CD8-positive, alpha-beta memory T cell (primary cell): ENCODE measurements at regions not wholly inside any gene's neighbourhood (a gene's known extent, or its start where the extent isn't known, plus 50 kb on each side); places are given as distances from the start of the nearest gene placed in this dataset.
"Not testable (repeated sequence)": the region's sequence is repeated elsewhere in the genome, so short reads cannot be mapped to it uniquely, and the experiment has no call there.

Experiments used
- CTCF ChIA-PET: fragments of 350-600 bp; sonication (Branson Sonifier 250); formaldehyde crosslinking; loops from one replicate; lab custom pipeline; 2021; ENCODE audit warnings: antibody characterized with exemption; lab: Charles Lee
- POLR2A ChIA-PET: fragments of 350-600 bp; sonication (Branson Sonifier 250); formaldehyde crosslinking; loops from one replicate; lab custom pipeline; 2021; ENCODE audit warnings: antibody characterized with exemption; lab: Charles Lee
- DNase-seq, 5 donors: peaks; one replicate each; pipeline versions ENCODE4 v3.0.0 to v3.0.0-alpha.2; 2020 to 2022; ENCODE audit warnings: mixed read lengths in 1 of 5
- H3K27ac ChIP-seq: one replicate; pipeline ENCODE4 v1.7.0; 2013; ENCODE audit warnings: low read depth, mild to moderate bottlenecking, low read length, moderate library complexity
- H3K27me3 ChIP-seq: 2 replicates; pipeline ENCODE4 v1.7.0; 2013; ENCODE audit warnings: low read length, mild to moderate bottlenecking; ENCODE audit not compliant: insufficient read depth, poor library complexity, severe bottlenecking
- H3K36me3 ChIP-seq: 2 replicates; pipeline ENCODE4 v1.7.0; 2013; ENCODE audit warnings: mild to moderate bottlenecking, low read length, moderate library complexity; ENCODE audit not compliant: insufficient read depth
- H3K4me1 ChIP-seq: 2 replicates; pipeline ENCODE4 v1.7.0; 2013; ENCODE audit warnings: mild to moderate bottlenecking, low read length, moderate library complexity; ENCODE audit not compliant: insufficient read depth
- H3K4me3 ChIP-seq: 2 replicates; pipeline ENCODE4 v1.7.0; 2013; ENCODE audit warnings: mild to moderate bottlenecking, low read length
- H3K9me3 ChIP-seq: 2 replicates; pipeline ENCODE4 v1.7.0; 2013; ENCODE audit warnings: mild to moderate bottlenecking, low read length
- H3K27ac Mint-ChIP-seq, 8 donors: one replicate each; pipeline ENCODE4 v1.8.0; 2020 to 2021; ENCODE audit warnings: mixed read lengths in 8 of 8, mild to moderate bottlenecking in 6 of 8, inconsistent platforms in 3 of 8, moderate library complexity in 3 of 8
- H3K27me3 Mint-ChIP-seq, 2 donors: one replicate each; pipeline ENCODE4 v1.8.0; 2020 to 2021; ENCODE audit warnings: mixed read lengths in 2 of 2, mild to moderate bottlenecking in 1 of 2, moderate library complexity in 1 of 2
- H3K36me3 Mint-ChIP-seq, 3 donors: one replicate each; pipeline ENCODE4 v1.8.0; 2020 to 2021; ENCODE audit warnings: mixed read lengths in 3 of 3, inconsistent platforms in 1 of 3, mild to moderate bottlenecking in 1 of 3
- H3K4me1 Mint-ChIP-seq, 3 donors: one replicate each; pipeline ENCODE4 v1.8.0; 2020 to 2021; ENCODE audit warnings: mixed read lengths in 3 of 3, inconsistent platforms in 1 of 3, mild to moderate bottlenecking in 1 of 3
- H3K4me3 Mint-ChIP-seq, 7 donors: one replicate each; pipeline ENCODE4 v1.8.0; 2020 to 2021; ENCODE audit warnings: mixed read lengths in 7 of 7, mild to moderate bottlenecking in 6 of 7, moderate library complexity in 4 of 7, inconsistent platforms in 2 of 7
- H3K9me3 Mint-ChIP-seq, 5 donors: one replicate each; pipeline ENCODE4 v1.8.0; 2020 to 2022; ENCODE audit warnings: mixed read lengths in 5 of 5, mild to moderate bottlenecking in 3 of 5, moderate library complexity in 2 of 5, inconsistent platforms in 1 of 5

- H3K4me1 Mint-ChIP-seq = no peaks in the 10 kb centered on the region
- ChIA-PET CTCF (no interaction called here), POLR2A (no interaction called here)
- Histone ChIP-seq H3K4me3 (no peak overlapping the region), H3K4me1 (no peaks in the 10 kb centered on the region), H3K27me3 (no peaks in the 10 kb centered on the region), H3K27ac (no peak overlapping the region), H3K36me3 (no peaks in the 10 kb centered on the region), H3K9me3 (no peaks in the 10 kb centered on the region)
- no peak overlapping the region for H3K4me3 Mint-ChIP-seq
- H3K9me3 Mint-ChIP-seq = peaks cover 0 to 6% (median 3%) of the 10 kb centered on the region in 5 donors
- H3K27me3 Mint-ChIP-seq = peaks cover 3 to 8% of the 10 kb centered on the region in 2 donors
- no peaks in the 10 kb centered on the region for H3K36me3 Mint-ChIP-seq
- no peak for DNase-seq
- no peak overlapping the region for H3K27ac Mint-ChIP-seq
These were observed 620.5 kb upstream of the LRRN3 start for GRCh38 chr7:110470420-110470819.

- H3K36me3 ChIP-seq, H3K27ac Mint-ChIP-seq, CTCF ChIA-PET, POLR2A ChIA-PET, H3K27ac ChIP-seq, H3K27me3 ChIP-seq, H3K9me3 ChIP-seq, H3K4me1 Mint-ChIP-seq, H3K36me3 Mint-ChIP-seq, H3K4me1 ChIP-seq, H3K4me3 Mint-ChIP-seq, H3K4me3 ChIP-seq, DNase-seq, H3K27me3 Mint-ChIP-seq: not testable (repeated sequence)
- peaks cover 0 to 10% (median 3%) of the 10 kb centered on the region in 5 donors for H3K9me3 Mint-ChIP-seq
These were observed 618.5 kb upstream of the LRRN3 start for GRCh38 chr7:110472419-110472818.

- Histone ChIP-seq H3K36me3 (no peaks in the 10 kb centered on the region), H3K4me3 (no peak overlapping the region), H3K27me3 (no peaks in the 10 kb centered on the region), H3K4me1 (no peaks in the 10 kb centered on the region), H3K9me3 (no peaks in the 10 kb centered on the region), H3K27ac (no peak overlapping the region)
- CTCF ChIA-PET = no interaction called here
- POLR2A ChIA-PET = no interaction called here
- peaks cover 6 to 21% (median 17%) of the 10 kb centered on the region in 5 donors for H3K9me3 Mint-ChIP-seq
- DNase-seq = no peak
- no peaks in the 10 kb centered on the region for H3K36me3 Mint-ChIP-seq
- no peak overlapping the region for H3K27ac Mint-ChIP-seq
- H3K27me3 Mint-ChIP-seq = no peaks in the 10 kb centered on the region
- no peak overlapping the region for H3K4me3 Mint-ChIP-seq
- no peaks in the 10 kb centered on the region for H3K4me1 Mint-ChIP-seq
These were observed 610.0 kb upstream of the LRRN3 start for GRCh38 chr7:110480964-110481363.

GRCh38 chr7:110483553-110483952 is 607.4 kb upstream of the LRRN3 start:
- CTCF ChIA-PET = no interaction called here
- Mint-ChIP-seq H3K9me3 (peaks cover 6 to 21% (median 15%) of the 10 kb centered on the region in 5 donors), H3K36me3 (no peaks in the 10 kb centered on the region), H3K4me1 (no peaks in the 10 kb centered on the region), H3K27me3 (no peaks in the 10 kb centered on the region), H3K27ac (no peak overlapping the region), H3K4me3 (no peak overlapping the region)
- Histone ChIP-seq H3K27ac (no peak overlapping the region), H3K4me3 (no peak overlapping the region), H3K4me1 (no peaks in the 10 kb centered on the region), H3K9me3 (no peaks in the 10 kb centered on the region), H3K27me3 (no peaks in the 10 kb centered on the region), H3K36me3 (no peaks in the 10 kb centered on the region)
- no peak for DNase-seq
- POLR2A ChIA-PET = no interaction called here

- ChIA-PET POLR2A (no interaction called here), CTCF (no interaction called here)
- H3K36me3 Mint-ChIP-seq = no peaks in the 10 kb centered on the region
- H3K36me3 ChIP-seq = no peaks in the 10 kb centered on the region
- H3K27ac Mint-ChIP-seq = no peak overlapping the region
- no peaks in the 10 kb centered on the region for H3K27me3 ChIP-seq
- H3K27ac ChIP-seq = no peak overlapping the region
- peaks cover 6 to 16% (median 15%) of the 10 kb centered on the region in 5 donors for H3K9me3 Mint-ChIP-seq
- no peaks in the 10 kb centered on the region for H3K9me3 ChIP-seq
- H3K4me3 Mint-ChIP-seq = no peak overlapping the region
- H3K27me3 Mint-ChIP-seq = no peaks in the 10 kb centered on the region
- H3K4me3 ChIP-seq = no peak overlapping the region
- no peaks in the 10 kb centered on the region for H3K4me1 ChIP-seq
- H3K4me1 Mint-ChIP-seq = no peaks in the 10 kb centered on the region
- no peak for DNase-seq
These were observed 606.6 kb upstream of the LRRN3 start for GRCh38 chr7:110484356-110484755.

GRCh38 chr7:110486549-110486948 is 604.4 kb upstream of the LRRN3 start:
- Histone ChIP-seq H3K36me3 (no peaks in the 10 kb centered on the region), H3K9me3 (no peaks in the 10 kb centered on the region), H3K27ac (no peak overlapping the region), H3K4me1 (no peaks in the 10 kb centered on the region), H3K4me3 (no peak overlapping the region), H3K27me3 (no peaks in the 10 kb centered on the region)
- POLR2A ChIA-PET = no interaction called here
- Mint-ChIP-seq H3K27ac (no peak overlapping the region), H3K27me3 (no peaks in the 10 kb centered on the region), H3K9me3 (peaks cover 3 to 11% (median 7%) of the 10 kb centered on the region in 5 donors), H3K4me1 (no peaks in the 10 kb centered on the region), H3K36me3 (no peaks in the 10 kb centered on the region), H3K4me3 (no peak overlapping the region)
- CTCF ChIA-PET = no interaction called here
- no peak for DNase-seq

- H3K27ac ChIP-seq = no peak overlapping the region
- ChIA-PET POLR2A (no interaction called here), CTCF (no interaction called here)
- no peaks in the 10 kb centered on the region for H3K4me1 ChIP-seq
- Mint-ChIP-seq H3K9me3 (peaks cover 0 to 10% (median 4%) of the 10 kb centered on the region in 5 donors), H3K27ac (no peak overlapping the region), H3K4me3 (no peak overlapping the region), H3K36me3 (no peaks in the 10 kb centered on the region), H3K27me3 (no peaks in the 10 kb centered on the region), H3K4me1 (no peaks in the 10 kb centered on the region)
- no peaks in the 10 kb centered on the region for H3K9me3 ChIP-seq
- no peak overlapping the region for H3K4me3 ChIP-seq
- H3K36me3 ChIP-seq = no peaks in the 10 kb centered on the region
- DNase-seq = no peak
- no peaks in the 10 kb centered on the region for H3K27me3 ChIP-seq
These were observed 588.0 kb upstream of the LRRN3 start for GRCh38 chr7:110502888-110503465.

- H3K36me3 Mint-ChIP-seq = no peaks in the 10 kb centered on the region
- H3K9me3 Mint-ChIP-seq = no peaks in the 10 kb centered on the region
- POLR2A ChIA-PET = no interaction called here
These were observed 583.6 kb upstream of the LRRN3 start for GRCh38 chr7:110507369-110507768.

GRCh38 chr7:110507832-110508231 is 583.1 kb upstream of the LRRN3 start:
- ChIA-PET POLR2A (no interaction called here), CTCF (no interaction called here)
- H3K27me3 Mint-ChIP-seq = no peaks in the 10 kb centered on the region
- H3K36me3 Mint-ChIP-seq = no peaks in the 10 kb centered on the region
- H3K4me3 Mint-ChIP-seq = no peak overlapping the region
- Histone ChIP-seq H3K4me3 (no peak overlapping the region), H3K27me3 (no peaks in the 10 kb centered on the region), H3K9me3 (no peaks in the 10 kb centered on the region), H3K36me3 (no peaks in the 10 kb centered on the region), H3K27ac (no peak overlapping the region), H3K4me1 (no peaks in the 10 kb centered on the region)
- no peak overlapping the region for H3K27ac Mint-ChIP-seq
- no peaks in the 10 kb centered on the region for H3K4me1 Mint-ChIP-seq
- H3K9me3 Mint-ChIP-seq = no peaks in the 10 kb centered on the region
- DNase-seq = no peak

More at GRCh38 chr7:110507369-110507768, 583.6 kb upstream of the LRRN3 start:
- H3K4me3 ChIP-seq = no peak overlapping the region
- no peak overlapping the region for H3K27ac ChIP-seq
- H3K4me1 ChIP-seq = no peaks in the 10 kb centered on the region
- CTCF ChIA-PET = no interaction called here
- Mint-ChIP-seq H3K4me1 (no peaks in the 10 kb centered on the region), H3K27ac (no peak overlapping the region), H3K4me3 (no peak overlapping the region), H3K27me3 (no peaks in the 10 kb centered on the region)
- DNase-seq = no peak
- no peaks in the 10 kb centered on the region for H3K9me3 ChIP-seq
- H3K36me3 ChIP-seq = no peaks in the 10 kb centered on the region
- no peaks in the 10 kb centered on the region for H3K27me3 ChIP-seq
